IMR-90 (cell line): ENCODE measurements at regions not wholly inside any gene's neighbourhood (a gene's known extent, or its start where the extent isn't known, plus 50 kb on each side); places are given as distances from the start of the nearest gene placed in this dataset.

ENCODE experiments used
- ATAC-seq: fragments of 200-7000 bp; cut with Tn5 transposase; 2 replicates; pipeline ENCODE4 v1.9.1; 2020; ENCODE audit warnings: low read depth, mild to moderate bottlenecking, moderate library complexity
- BruUV-seq: library from RNA; stranded (reverse); fragments of 400-500 nt; replicated peaks from 2 replicates; lab custom pipeline; 2021; lab: Mats Ljungman, UMichigan
- CTCF ChIA-PET: fragments of 300-600 bp; formaldehyde crosslinking; extraction: SDS; loops from one replicate; lab custom pipeline; 2021; ENCODE audit warnings: antibody characterized with exemption; lab: Yijun Ruan, JAX
- POLR2A ChIA-PET: fragments of 300-600 bp; sonication (Branson Sonifier 250); formaldehyde crosslinking; loops from one replicate; lab custom pipeline; 2022; ENCODE audit warnings: antibody characterized with exemption; ENCODE audit not compliant: unreplicated experiment; lab: Charles Lee
- DNase-seq: peaks from one replicate; pipeline ENCODE4 v3.0.0; 2013
- H2AFZ ChIP-seq: replicated peaks from 2 replicates; pipeline ENCODE3; 2013; ENCODE audit warnings: low read length, mild to moderate bottlenecking; ENCODE audit not compliant: poor library complexity
- H2AK5ac ChIP-seq: 2 replicates; pipeline ENCODE4 v1.6.1; 2013; ENCODE audit warnings: low read depth, low read length, inconsistent platforms
- H2AK9ac ChIP-seq: replicated peaks from 2 replicates; pipeline ENCODE3; 2013; ENCODE audit warnings: mild to moderate bottlenecking, low read depth, low read length, moderate library complexity; ENCODE audit not compliant: poor library complexity
- H2BK120ac ChIP-seq: 2 replicates; pipeline ENCODE4 v1.6.1; 2013; ENCODE audit warnings: low read depth, low read length, inconsistent platforms
- H2BK15ac ChIP-seq: 3 replicates; pipeline ENCODE4 v1.6.1; 2013; ENCODE audit warnings: low read depth, low read length, inconsistent platforms
- H2BK20ac ChIP-seq: 2 replicates; pipeline ENCODE4 v1.6.1; 2013; ENCODE audit warnings: low read depth, mild to moderate bottlenecking, inconsistent platforms, low read length, moderate library complexity
- H2BK5ac ChIP-seq: 2 replicates; pipeline ENCODE4 v1.6.1; 2013; ENCODE audit warnings: mild to moderate bottlenecking, low read depth, low read length, inconsistent platforms; ENCODE audit not compliant: poor library complexity, severe bottlenecking
- H3K14ac ChIP-seq: replicated peaks from 2 replicates; pipeline ENCODE4 v1.6.1; 2013; ENCODE audit warnings: low read depth, low read length, inconsistent platforms
- H3K18ac ChIP-seq: 2 replicates; pipeline ENCODE4 v1.6.1; 2013; ENCODE audit warnings: low read depth, low read length, control low read depth
- H3K23ac ChIP-seq: 2 replicates; pipeline ENCODE4 v1.6.1; 2013; ENCODE audit warnings: low read depth, low read length, inconsistent platforms
- H3K27ac ChIP-seq: 2 replicates; pipeline ENCODE4 v1.5.1; 2013; ENCODE audit warnings: mild to moderate bottlenecking, control low read depth, low read length; ENCODE audit not compliant: insufficient read depth
- H3K27me3 ChIP-seq: 2 replicates; pipeline ENCODE4 v1.6.1; 2013; ENCODE audit warnings: low read length; ENCODE audit not compliant: control insufficient read depth, insufficient read depth
- H3K36me3 ChIP-seq: 2 replicates; pipeline ENCODE4 v1.6.1; 2013; ENCODE audit warnings: low read length, mixed read lengths; ENCODE audit not compliant: control insufficient read depth, insufficient read depth
- H3K4ac ChIP-seq: 2 replicates; pipeline ENCODE4 v1.6.1; 2013; ENCODE audit warnings: low read depth, low read length, inconsistent platforms
- H3K4me1 ChIP-seq: 2 replicates; pipeline ENCODE4 v1.6.1; 2013; ENCODE audit warnings: low read length, mixed read lengths; ENCODE audit not compliant: control insufficient read depth, insufficient read depth
- H3K4me2 ChIP-seq: 2 replicates; pipeline ENCODE4 v1.6.1; 2013; ENCODE audit warnings: low read depth, mild to moderate bottlenecking, control low read depth, low read length, moderate library complexity
- H3K4me3 ChIP-seq: 2 replicates; pipeline ENCODE4 v1.5.1; 2013; ENCODE audit warnings: low read depth, mild to moderate bottlenecking, control low read depth, low read length, moderate library complexity; ENCODE audit not compliant: insufficient read depth
- H3K56ac ChIP-seq: 2 replicates; pipeline ENCODE4 v1.6.1; 2013; ENCODE audit warnings: low read length, inconsistent platforms; ENCODE audit not compliant: insufficient read depth; ENCODE audit errors: extremely low read depth
- H3K79me1 ChIP-seq, 2 experiments: 2 replicates each; pipeline ENCODE4 v1.6.1; 2013; ENCODE audit warnings: low read length in 2 of 2, inconsistent platforms in 1 of 2, low read depth in 1 of 2
- H3K9ac ChIP-seq: 2 replicates; pipeline ENCODE4 v1.6.1; 2013; ENCODE audit warnings: low read depth, low read length, control low read depth
- H3K9me1 ChIP-seq: 2 replicates; pipeline ENCODE4 v1.6.1; 2013; ENCODE audit warnings: low read length, inconsistent platforms; ENCODE audit not compliant: insufficient read depth
- H3K9me3 ChIP-seq: 2 replicates; pipeline ENCODE4 v1.6.1; 2013; ENCODE audit warnings: low read length; ENCODE audit not compliant: control insufficient read depth, insufficient read depth
- H4K20me1 ChIP-seq: 2 replicates; pipeline ENCODE4 v1.6.1; 2013; ENCODE audit warnings: low read length, inconsistent platforms; ENCODE audit not compliant: insufficient read depth
- H4K5ac ChIP-seq: 2 replicates; pipeline ENCODE4 v1.6.1; 2013; ENCODE audit warnings: mild to moderate bottlenecking, low read depth, low read length, control low read depth
- H4K8ac ChIP-seq, 2 experiments: 2 replicates each; pipeline ENCODE4 v1.6.1; 2013; ENCODE audit warnings: low read depth in 2 of 2, low read length in 2 of 2, control low read depth in 1 of 2, inconsistent platforms in 1 of 2
- H4K91ac ChIP-seq: 2 replicates; pipeline ENCODE4 v1.6.1; 2013; ENCODE audit warnings: low read depth, low read length, inconsistent platforms; ENCODE audit not compliant: insufficient read depth
- CHD1 ChIP-seq: IDR thresholded peaks from 2 replicates; pipeline ENCODE4 v1.6.1; 2012; ENCODE audit warnings: low read depth, low read length, improper control_type of control experiment
- FOS ChIP-seq: fragments of 150-350 bp; IDR thresholded peaks from 2 replicates; pipeline ENCODE4 v1.6.1; 2016; ENCODE audit warnings: low read depth, low read length
- MAFK ChIP-seq: IDR thresholded peaks from 2 replicates; pipeline ENCODE4 v1.6.1; 2012; ENCODE audit warnings: low read depth, low read length, improper control_type of control experiment
- RAD21 ChIP-seq: IDR thresholded peaks from 2 replicates; pipeline ENCODE4 v1.6.1; 2012; ENCODE audit warnings: low read length, improper control_type of control experiment
- WGBS, 2 experiments: methylation state at CpG; one replicate each; pipeline versions ENCODE4 v1.1.5 to v1.1.7; 2013; ENCODE audit warnings: missing lambda C conversion rate in 2 of 2; ENCODE audit not compliant: insufficient read length in 1 of 2; ENCODE audit errors: extremely low coverage in 2 of 2; 5-methylcytosine and 5-hydroxymethylcytosine counted together
- dilution Hi-C: fragments of 300-500 bp; cut with HindIII; formaldehyde crosslinking; loops from one replicate; pipeline ENCODE4 v1.14.3; 2018; ENCODE audit warnings: low sequenced_read_pairs; ENCODE audit not compliant: unreplicated experiment
- in situ Hi-C: fragments of 300-500 bp; cut with MboI; formaldehyde crosslinking; loops from 3 replicates; pipeline ENCODE4 v1.14.3; 2019; ENCODE audit warnings: low sequenced_read_pairs, inconsistent platforms, mixed read lengths
- intact Hi-C: fragments of 100-400 bp; cut with micrococcal nuclease; formaldehyde crosslinking; loops from 2 replicates; pipeline ENCODE4 v1.10.0; 2022

GRCh38 chr1:67596674-67597073 lies 88.3 kb upstream of the GADD45A start:
- no peak overlapping the region for H3K4ac ChIP-seq
- no peak overlapping the region for H2AFZ ChIP-seq
- DNase-seq (no peak), ATAC-seq (no peak)
- H2AK9ac ChIP-seq: no peak overlapping the region
- H3K23ac ChIP-seq: no peak overlapping the region
- H2BK15ac ChIP-seq: no peak overlapping the region
- no CpG with 5 or more reads among the region's 3 CpGs for WGBS, 2 experiments
- in situ Hi-C loops (no loop called here), intact Hi-C loops (no loop called here), dilution Hi-C loops (no loop called here)
- no peaks in the 10 kb centered on the region for H4K20me1 ChIP-seq
- H4K91ac ChIP-seq: no peak overlapping the region
- H3K36me3 ChIP-seq: no peaks in the 10 kb centered on the region
- no peak overlapping the region for H3K27ac ChIP-seq
- no peak overlapping the region for H2AK5ac ChIP-seq
- no TSS peak for BruUV-seq
- H2BK20ac ChIP-seq: no peak overlapping the region
- no peak overlapping the region for H3K4me3 ChIP-seq
- TF ChIP-seq CHD1 (no peak), MAFK (no peak), FOS (no peak), RAD21 (no peak)
- H3K14ac ChIP-seq: no peak overlapping the region
- no peaks in the 10 kb centered on the region for H3K9me1 ChIP-seq
- H2BK5ac ChIP-seq: no peak overlapping the region
- no peaks in the 10 kb centered on the region for H3K4me1 ChIP-seq
- H3K9ac ChIP-seq: no peak overlapping the region
- no peak overlapping the region for H2BK120ac ChIP-seq
- no peak overlapping the region for H4K8ac ChIP-seq
- no peak overlapping the region for H3K4me2 ChIP-seq
- no peak overlapping the region for H3K18ac ChIP-seq
- ChIA-PET POLR2A (no interaction called here), CTCF (no interaction called here)
- no peak overlapping the region for H4K5ac ChIP-seq
- no peaks in the 10 kb centered on the region for H3K79me1 ChIP-seq
- peaks cover 1% of the 10 kb centered on the region; the same call in 1 of the 2 replicates for H3K27me3 ChIP-seq
- H3K9me3 ChIP-seq: no peaks in the 10 kb centered on the region
- H3K56ac ChIP-seq: no peak overlapping the region
